ENCODE measurements at regions not wholly inside any gene's neighbourhood (a gene's known extent, or its start where the extent isn't known, plus 50 kb on each side); places are given as distances from the start of the nearest gene placed in this dataset.

- no peak for TF ChIP-seq CTCF (IDR thresholded peaks at IDR 0.05; ENCODE audit: low read length)
- no peak for TF ChIP-seq EZH2 (IDR thresholded peaks at IDR 0.05; ENCODE audit: borderline replicate concordance, low read length)
These were observed 1806.8 kb downstream of the BRINP3 start for GRCh38 chr1:188670837-188671236.
